GM19455 (cell line): ENCODE measurements at regions not wholly inside any gene's neighbourhood (a gene's known extent, or its start where the extent isn't known, plus 50 kb on each side); places are given as distances from the start of the nearest gene placed in this dataset.
A peak's percentile ranks its signal among the peaks of the same experiment; 100 is the strongest.
"Not testable (repeated sequence)": the region's sequence is repeated elsewhere in the genome, so short reads cannot be mapped to it uniquely, and the experiment has no call there.

Experiments used
- ATAC-seq: cut with Tn5 transposase; IDR thresholded peaks from one replicate; pipeline ENCODE4 v1.9.1; 2021; ENCODE audit not compliant: unreplicated experiment

DNA sequence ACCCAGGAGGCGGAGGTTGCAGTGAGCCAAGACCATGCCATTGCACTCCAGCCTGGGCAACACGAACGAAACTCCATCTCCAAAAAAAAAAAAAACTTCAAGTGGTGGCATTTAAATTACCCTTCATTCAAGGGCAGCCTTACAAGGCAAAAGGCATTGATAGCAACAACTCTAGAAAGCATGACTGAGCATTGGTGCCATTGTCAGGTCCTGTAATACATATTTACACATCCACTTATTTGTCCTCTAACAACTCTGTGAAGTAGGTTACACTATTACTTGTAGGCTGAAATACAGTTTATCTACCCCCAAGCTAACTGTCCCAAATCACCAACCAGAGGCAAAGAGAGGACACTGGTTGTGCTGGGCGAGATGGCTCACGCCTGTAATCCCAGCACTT lies 52.7 kb upstream of the LARP1 start:
- ATAC-seq: no peak

DNA sequence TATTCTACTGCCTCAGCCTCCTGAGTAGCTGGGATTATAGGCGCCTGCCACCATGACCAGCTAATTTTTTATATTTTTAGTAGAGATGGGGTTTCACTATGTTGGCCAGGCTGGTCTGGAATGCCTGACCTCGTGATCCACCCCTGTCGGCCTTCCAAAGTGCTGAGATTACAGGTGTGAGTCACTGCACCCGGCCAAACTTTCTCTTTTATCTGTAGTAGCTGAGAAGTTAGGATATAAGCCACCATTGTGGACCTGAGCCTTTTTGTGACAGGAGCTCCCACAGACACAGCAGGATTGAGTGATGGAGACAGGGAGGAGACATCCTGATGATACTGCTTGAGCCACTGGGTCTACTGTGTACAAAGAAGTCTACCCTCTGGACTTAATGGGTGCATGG lies 53.5 kb upstream of the LARP1 start:
- ATAC-seq: not testable (repeated sequence)

DNA sequence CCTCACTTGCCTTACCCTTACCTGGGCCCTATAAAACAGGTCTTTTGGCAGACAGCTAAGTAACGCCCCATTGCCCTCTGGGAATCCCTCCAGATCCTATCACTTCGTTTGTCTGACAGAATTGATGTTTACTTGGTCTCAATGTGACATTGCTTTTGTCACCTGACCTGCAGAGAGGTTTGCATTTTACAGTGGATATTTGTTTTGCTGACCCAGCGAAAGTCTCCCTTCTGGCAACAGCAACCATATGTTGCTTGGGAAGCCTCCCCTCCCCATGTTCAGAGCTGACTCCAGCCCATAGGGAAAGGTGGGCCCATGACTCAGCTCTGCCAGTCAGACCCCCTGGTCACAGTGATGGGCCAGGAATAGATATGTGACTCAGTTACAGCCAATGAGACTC lies 54.0 kb upstream of the LARP1 start:
- ATAC-seq: no peak

DNA sequence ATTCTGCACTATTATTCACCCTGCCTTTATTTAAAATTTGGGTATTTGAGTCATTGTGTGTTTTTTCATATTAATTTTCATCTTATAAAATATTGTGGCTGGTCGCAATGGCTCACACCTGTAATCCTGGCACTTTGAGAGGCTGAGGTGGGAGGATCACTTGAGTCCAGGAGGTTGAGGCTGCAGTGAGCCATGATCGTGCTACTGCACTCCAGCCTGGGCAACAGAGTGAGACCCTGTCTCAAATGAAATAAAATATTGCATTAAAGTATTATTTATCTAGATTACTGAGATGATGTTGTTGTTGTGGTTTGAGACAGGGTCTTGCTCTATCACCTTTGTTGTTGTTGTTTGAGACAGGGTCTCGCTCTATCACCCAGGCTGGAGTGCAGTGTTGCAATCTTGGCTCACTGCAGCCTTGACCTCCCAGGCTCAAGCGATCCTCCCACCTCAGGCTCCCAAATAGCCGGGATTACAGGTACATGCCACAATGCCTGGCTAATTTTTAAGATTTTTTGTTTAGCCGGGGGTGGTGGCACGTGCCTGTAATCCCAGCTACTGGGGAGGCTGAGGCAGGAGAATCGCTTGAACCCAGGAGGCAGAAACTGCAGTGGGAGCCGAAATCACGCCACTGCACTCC lies 54.8 kb upstream of the LARP1 start:
- ATAC-seq: not testable (repeated sequence)

DNA sequence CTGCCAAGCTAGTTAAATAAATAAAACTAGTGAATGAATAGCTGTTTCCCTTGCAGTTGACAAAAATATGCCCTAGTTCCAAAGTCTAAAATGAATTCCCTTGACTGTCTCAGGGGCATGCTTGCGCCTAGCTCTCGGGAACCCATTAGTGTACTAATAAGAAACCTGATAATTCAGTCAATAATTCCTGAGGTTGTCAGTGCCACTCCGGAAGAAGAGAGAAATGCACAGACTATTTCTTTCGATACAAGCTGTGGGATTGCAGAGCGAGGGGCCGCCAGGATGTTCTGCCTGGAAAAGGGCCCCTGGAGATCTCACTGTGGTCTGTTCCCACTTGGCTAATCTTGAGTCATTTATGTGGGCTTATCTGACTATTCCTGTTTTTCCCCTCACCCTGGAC lies 56.4 kb upstream of the LARP1 start:
- ATAC-seq: no peak

DNA sequence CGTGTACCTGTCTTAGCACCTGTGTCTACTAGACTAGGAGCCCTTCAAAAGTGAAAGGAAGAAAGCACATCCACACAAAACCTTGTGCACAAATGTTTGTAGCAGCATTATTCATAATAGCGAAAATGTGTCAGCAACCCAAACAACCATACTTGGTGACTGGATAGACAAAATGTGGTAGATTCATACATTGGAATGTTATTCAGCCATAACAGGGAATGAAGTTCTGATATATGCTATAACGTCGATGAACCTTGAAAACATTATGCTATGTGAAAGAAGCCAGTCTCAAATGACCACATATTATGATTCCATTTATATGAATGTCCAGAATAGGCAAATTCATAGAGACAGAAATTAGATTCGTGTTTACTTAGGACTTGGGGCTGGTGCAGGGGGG lies 57.8 kb upstream of the LARP1 start:
- no peak for ATAC-seq

DNA sequence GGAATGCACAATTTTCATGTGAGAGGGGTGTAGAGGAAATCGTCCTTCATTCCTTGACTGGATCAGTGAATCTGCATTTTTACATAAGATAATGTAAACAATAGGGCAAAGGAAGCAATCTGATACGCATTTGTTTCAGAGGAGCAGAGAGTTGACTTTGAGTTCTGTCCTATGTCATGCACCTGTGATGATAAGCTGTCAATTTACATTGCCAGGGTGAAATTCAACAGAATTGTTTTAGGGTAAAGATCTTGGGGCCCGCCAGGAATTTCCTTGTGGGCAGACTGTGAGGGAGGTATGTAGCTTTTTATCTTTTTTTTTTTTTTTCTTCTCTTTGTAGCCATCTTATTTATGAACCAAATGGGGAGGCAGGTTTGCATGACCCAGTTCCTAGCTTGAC lies 58.3 kb upstream of the LARP1 start:
- no peak for ATAC-seq

- ATAC-seq: no peak
These were observed 61.0 kb upstream of the LARP1 start for GRCh38 chr5:154694159-154694558.

GRCh38 chr5:154690488-154690887 lies 64.7 kb upstream of the LARP1 start:
- no peak for ATAC-seq

DNA sequence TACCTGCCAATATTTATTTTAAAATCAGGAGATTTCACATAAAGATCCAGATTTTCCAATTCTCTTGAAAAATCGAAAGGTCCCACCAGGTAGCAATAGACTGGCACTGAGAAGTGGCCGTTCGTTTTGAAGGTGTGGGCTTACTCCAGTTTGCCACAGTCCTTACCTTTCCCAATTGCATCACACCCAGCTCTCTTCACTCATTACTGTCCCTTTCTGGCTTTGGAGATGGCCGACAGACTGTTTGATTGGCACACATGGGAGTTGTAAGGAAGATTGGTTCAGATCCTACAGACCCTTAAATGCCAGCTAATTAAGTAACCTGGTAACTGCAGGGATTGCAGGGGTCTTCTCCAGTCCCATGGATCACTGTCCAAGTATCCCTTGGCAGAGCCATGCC lies 68.7 kb upstream of the LARP1 start:
- no peak for ATAC-seq

- ATAC-seq: peak; percentile 71
These were observed 71.9 kb upstream of the LARP1 start for GRCh38 chr5:154683101-154683880.

DNA sequence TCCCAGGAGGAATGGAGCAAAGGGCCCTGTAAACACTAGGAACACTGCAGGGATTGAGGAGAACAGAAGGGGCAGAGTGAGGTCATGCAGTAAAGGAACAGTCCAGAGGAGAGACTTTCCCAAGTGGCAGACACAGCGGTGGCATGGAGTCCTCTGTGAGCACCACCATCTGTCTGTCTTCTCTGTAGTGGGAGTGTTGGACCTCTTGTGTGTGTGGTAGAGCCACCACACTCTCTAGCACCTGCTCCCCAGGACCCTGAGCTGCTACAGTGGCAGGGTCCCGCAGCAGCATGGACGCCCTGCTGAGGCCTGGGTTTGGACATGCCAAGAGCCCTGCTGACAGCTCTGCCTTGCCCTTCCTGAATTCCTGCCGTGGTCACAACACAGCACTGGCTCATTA lies 75.7 kb upstream of the LARP1 start:
- ATAC-seq: no peak

- ATAC-seq: no peak
These were observed 77.3 kb upstream of the LARP1 start for GRCh38 chr5:154677921-154678320.

DNA sequence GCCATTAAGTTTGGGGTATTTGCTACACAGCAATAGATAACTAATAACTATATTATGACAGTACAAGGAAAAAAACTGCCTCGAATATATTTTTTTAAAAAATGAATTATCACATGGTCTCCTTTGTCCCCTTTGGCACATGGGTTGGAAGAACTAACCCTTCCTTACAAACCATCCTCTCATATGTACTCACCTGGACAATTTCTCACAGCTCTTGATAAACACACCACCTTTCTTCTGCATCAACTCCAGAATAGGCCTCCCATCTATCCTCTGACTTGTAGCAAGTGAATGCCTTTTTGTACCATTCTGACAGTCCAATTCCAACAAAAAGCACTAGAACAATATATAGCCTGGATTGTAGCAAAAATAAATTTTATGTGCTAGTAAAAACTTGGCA lies 78.7 kb upstream of the LARP1 start:
- ATAC-seq: no peak

DNA sequence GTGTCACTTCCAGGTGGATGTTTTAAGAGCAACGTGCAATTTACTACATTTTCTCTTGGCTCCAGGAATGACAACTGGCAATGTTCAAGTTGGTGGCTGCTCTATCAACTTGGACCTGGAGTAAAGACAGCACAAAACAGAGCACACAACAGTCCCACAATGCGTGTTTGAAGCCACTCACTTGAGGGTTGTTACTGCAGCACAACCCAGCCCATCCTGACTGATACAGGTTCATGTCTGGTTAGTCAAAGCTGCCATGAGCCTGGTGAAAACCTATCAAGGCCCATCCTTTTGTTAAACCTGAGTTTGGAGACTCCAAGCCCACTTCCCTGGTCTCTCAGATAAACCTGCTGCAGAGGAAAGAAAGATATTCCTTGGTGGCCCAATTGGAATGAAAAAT lies 81.1 kb upstream of the LARP1 start:
- no peak for ATAC-seq

DNA sequence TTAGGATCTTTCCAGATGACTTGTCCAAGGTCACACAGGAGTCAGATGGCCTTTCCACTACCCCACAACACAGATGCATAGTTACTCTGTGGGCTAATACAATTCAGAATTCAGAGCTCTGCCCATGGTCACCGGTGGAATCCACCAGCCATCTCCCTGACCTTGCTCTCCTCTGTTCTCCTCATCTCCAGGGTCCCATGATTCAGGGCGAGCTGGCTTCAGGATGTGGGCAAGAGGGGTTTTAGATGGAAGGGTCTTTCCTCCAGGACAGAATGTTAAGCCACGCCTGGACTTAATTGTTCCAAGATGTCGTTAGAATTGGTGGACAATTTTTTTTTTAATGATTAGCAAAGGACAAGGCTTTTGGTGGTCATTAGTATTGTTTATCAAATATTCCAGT lies 81.7 kb upstream of the LARP1 start:
- no peak for ATAC-seq

DNA sequence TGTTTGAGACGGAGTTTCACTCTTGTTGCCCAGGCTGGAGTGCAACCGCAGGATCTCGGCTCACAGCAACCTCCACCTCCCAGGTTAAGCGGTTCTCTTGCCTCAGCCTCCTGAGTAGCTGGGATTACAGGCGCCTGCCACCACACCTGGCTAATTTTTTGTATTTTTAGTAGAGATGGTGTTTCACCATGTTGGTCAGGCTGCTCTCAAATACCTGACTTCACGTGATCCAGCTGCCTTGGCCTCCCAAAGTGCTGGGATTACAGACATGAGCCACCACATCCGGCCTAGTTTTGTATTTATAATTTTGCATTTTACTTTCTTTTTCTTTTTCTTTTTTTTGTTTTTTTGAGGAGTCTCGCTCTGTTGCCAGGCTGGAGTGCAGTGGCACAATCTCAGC lies 85.3 kb upstream of the LARP1 start:
- not testable (repeated sequence) for ATAC-seq

DNA sequence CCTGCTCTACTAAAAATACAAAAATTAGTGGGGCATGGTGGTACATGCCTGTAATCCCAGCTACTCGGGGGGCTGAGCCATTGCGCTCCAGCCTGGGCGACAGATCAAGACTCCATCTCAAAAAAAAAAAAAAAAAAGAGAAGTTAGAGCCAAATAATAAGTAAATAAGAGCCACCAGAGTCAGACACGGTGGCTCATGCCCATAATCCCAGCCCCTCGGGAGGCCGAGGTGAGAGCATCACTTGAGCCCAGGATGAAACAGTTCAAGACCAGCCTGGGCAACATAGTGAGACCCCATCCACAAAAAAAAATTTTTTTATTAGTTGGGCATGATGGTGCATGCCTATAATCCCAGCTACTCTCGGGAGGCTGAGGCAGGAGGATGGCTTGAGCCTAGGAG lies 85.8 kb upstream of the LARP1 start:
- no peak for ATAC-seq

DNA sequence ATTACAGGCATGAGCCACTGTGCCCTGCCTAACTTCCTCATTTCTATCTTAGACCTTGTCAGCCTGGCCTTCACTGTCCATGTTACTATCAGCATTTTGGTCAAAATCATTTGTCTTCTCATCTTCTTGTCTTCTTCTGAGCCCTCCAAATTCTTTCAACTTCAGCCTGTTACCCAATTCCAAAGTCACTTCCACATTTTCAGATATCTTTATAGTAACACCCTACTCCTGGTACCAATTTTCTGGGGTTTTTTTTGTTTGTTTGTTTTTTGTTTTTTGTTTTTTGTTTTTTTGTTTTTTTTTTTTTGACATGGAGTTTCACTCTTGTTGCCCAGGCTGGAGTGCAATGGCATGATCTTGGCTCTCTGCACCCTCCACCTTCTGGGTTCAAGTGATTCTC lies 90.3 kb upstream of the LARP1 start:
- no peak for ATAC-seq

DNA sequence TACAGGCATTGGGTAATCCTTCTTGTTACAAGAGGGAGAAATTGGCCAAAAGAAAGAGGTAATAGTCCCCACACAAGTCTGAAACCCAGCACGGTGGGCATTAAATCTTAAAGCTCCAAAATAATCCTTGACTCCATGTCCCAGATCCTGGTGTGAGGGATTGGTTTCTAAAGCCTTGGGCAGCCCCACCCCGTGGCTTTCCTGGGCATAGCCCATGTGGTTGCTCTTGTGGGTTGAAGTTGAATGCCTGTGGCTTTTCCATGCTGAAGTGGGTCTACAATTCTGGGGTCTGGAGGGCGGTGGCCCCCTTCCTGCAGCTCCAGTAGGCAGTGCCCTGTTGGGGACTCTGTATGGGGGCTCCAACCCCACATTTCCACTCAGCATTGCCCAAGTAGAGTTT lies 91.8 kb upstream of the LARP1 start:
- no peak for ATAC-seq

DNA sequence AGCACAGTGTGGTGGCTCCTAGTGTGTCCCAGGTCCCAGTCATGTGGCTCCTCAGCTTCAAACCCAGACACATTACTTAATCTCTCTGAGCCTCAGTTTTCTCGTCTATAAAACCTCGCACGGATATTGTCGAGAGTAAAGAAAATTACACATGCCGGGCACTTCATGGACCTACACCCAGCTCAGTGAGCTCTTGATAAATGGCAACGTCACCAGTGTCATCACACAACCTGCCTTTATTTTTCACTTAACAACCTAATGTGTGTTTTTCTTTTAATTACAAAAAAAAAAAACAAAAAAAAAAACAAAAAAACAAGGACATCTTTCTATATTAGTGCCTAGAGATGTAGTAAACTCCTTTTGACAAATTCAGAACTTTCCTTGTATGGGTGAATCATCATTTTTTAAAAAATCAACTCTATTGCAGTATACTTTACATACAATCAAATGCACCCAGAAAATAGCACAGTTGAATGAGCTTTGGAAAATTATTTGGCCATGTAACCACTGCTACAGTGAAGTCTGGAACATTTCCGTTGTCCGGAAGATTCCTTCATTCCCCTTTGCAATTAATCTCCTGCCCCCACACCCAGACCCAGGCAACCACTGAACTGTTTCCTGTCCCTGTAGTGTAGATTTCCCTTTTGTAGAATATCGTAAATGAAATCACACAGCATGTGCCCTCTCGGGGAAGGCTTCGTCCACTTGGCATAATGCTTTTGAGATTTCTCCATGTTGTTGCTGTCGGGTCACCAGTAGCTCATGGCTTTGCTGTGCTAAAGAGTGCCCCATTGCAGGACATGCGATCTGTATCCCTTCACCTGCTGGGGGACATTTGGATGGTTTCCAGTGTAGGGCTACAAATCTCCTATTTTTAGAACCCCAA lies 100.4 kb upstream of the LARP1 start:
- no peak for ATAC-seq
